ENCODE measurements at regions not wholly inside any gene's neighbourhood (a gene's known extent, or its start where the extent isn't known, plus 50 kb on each side); places are given as distances from the start of the nearest gene placed in this dataset.

GRCh38 chr6:149248693-149249369 lies 68.7 kb upstream of the TAB2 start:
- no peak for TF ChIP-seq CTCF (IDR thresholded peaks at IDR 0.05; ENCODE audit: low read length, missing control alignments)
- no peak overlapping the region for H3K4me3 ChIP-seq (replicated peaks; ENCODE audit: low read depth, low read length)
- no peak for DNase-seq (ENCODE audit: low read depth)

DNA sequence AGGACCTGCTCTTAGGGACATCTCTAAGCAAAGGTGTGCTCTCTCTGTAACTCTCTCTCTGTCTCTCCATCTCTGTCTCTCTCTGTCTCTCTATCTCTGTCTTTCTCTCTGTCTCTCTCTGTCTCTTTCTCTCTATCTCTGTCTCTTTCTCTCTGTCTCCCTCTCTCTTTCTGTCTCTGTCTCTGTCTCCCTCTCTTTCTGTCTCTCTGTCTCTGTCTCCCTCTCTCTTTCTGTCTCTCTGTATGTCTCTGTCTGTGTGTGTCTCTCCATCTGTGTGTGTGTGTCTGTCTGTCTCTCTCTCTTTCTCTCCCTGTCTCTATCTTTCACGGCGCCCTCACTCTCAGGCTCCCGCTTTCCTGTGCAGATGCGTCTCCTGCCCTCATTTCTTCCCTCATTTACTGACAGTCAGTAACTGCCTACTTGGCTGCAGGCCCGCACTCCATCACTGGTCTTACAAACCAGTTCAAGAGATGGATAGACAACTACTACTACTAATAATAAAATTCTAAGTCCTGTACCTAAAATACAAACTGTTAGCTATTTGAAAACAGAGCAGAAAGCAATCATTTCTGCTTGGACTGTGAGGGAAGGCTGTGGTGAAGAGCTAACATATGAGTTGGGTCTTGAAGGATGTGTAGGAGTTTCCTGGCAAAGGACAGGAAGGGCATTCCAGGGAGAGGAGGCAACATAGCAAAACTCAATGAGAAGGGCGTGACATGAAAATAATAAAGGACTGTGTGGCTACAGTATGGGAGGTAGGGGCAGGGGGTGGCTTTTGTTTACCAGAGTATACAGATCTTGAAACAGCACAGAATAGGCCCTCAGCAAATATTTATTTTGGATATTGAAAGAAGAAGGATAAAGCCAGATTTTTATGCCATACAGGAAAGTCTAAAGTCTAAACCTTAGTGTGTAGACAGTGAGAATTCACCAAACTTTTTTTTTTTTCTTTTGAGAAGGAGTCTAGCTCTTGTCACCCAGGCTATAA lies 67.8 kb upstream of the TAB2 start:
- H3K4me3 ChIP-seq (replicated peaks; ENCODE audit: low read depth, low read length): no peak overlapping the region
- TF ChIP-seq CTCF (IDR thresholded peaks at IDR 0.05; ENCODE audit: low read length, missing control alignments): no peak
- peak; percentile 49 for DNase-seq (ENCODE audit: low read depth)

DNA sequence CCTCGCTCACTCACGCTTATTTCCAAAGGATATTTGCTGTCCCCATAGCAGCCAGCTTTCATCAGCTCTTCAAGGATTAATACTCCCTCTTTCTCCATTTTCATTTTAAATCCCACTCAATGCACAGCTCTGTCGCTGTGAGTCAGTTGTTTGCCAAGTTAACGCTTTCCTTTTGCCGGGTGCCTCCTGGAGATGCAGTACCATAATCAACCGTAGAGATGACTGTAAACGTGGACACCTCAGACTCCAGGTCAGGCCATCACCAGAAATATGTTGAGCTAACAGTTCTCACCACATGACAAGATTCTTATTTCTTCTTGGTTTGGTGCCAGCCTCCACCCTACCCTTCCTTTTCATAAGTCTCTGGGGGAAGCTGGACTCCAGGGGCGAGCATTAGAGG lies 66.6 kb upstream of the TAB2 start:
- H3K4me3 ChIP-seq (replicated peaks; ENCODE audit: low read depth, low read length): no peak overlapping the region
- no peak for TF ChIP-seq CTCF (IDR thresholded peaks at IDR 0.05; ENCODE audit: low read length, missing control alignments)
- no peak for DNase-seq (ENCODE audit: low read depth)

GRCh38 chr6:149252622-149253021 lies 64.9 kb upstream of the TAB2 start:
- no peak overlapping the region for H3K4me3 ChIP-seq (replicated peaks; ENCODE audit: low read depth, low read length)
- TF ChIP-seq CTCF (IDR thresholded peaks at IDR 0.05; ENCODE audit: low read length, missing control alignments): no peak
- DNase-seq (ENCODE audit: low read depth): no peak

- no peak for DNase-seq (ENCODE audit: low read depth)
- no peak overlapping the region for H3K4me3 ChIP-seq (replicated peaks; ENCODE audit: low read depth, low read length)
Measured at GRCh38 chr6:149254253-149254652, 63.3 kb upstream of the TAB2 start.

DNA sequence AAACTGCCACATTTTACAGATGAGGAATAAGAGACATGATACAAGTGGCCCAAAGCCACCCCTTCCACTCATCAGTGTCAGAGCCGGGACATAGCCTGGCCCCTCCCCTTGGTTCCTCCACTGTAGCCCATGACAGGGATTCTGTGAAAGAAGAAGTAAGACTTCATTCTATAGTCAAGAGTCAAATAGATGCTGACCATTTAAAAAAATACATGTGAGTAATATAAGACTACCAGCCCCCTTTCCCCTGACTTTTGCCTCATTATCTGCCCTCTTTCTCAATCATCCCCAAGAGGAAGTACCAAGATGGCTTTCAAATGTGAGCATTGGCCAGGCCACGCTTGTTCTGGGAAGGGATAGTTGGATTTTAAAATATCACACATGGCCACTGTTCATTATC lies 57.8 kb upstream of the TAB2 start:
- no peak overlapping the region for H3K4me3 ChIP-seq (replicated peaks; ENCODE audit: low read depth, low read length)
- no peak for TF ChIP-seq CTCF (IDR thresholded peaks at IDR 0.05; ENCODE audit: low read length, missing control alignments)
- no peak for DNase-seq (ENCODE audit: low read depth)

More at GRCh38 chr6:149254253-149254652, 63.3 kb upstream of the TAB2 start:
- no peak for TF ChIP-seq CTCF (IDR thresholded peaks at IDR 0.05; ENCODE audit: low read length, missing control alignments)
